NCI-H2227 treated with DMSO at 0.1 percent for 48 hours (cell line): ENCODE measurements at regions not wholly inside any gene's neighbourhood (a gene's known extent, or its start where the extent isn't known, plus 50 kb on each side); places are given as distances from the start of the nearest gene placed in this dataset.

Source experiments
- DNase-seq: peaks from one replicate; lab custom pipeline; 2025; lab: John Stamatoyannopoulos, UW

GRCh38 chr7:131108212-131108940 is 219.3 kb upstream of the MKLN1 start:
- peak; percentile 43 for DNase-seq

GRCh38 chr7:131109011-131109758 is 218.5 kb upstream of the MKLN1 start:
- no peak for DNase-seq

GRCh38 chr7:131109759-131110296 is 217.8 kb upstream of the MKLN1 start:
- peak; percentile 44 for DNase-seq

DNA sequence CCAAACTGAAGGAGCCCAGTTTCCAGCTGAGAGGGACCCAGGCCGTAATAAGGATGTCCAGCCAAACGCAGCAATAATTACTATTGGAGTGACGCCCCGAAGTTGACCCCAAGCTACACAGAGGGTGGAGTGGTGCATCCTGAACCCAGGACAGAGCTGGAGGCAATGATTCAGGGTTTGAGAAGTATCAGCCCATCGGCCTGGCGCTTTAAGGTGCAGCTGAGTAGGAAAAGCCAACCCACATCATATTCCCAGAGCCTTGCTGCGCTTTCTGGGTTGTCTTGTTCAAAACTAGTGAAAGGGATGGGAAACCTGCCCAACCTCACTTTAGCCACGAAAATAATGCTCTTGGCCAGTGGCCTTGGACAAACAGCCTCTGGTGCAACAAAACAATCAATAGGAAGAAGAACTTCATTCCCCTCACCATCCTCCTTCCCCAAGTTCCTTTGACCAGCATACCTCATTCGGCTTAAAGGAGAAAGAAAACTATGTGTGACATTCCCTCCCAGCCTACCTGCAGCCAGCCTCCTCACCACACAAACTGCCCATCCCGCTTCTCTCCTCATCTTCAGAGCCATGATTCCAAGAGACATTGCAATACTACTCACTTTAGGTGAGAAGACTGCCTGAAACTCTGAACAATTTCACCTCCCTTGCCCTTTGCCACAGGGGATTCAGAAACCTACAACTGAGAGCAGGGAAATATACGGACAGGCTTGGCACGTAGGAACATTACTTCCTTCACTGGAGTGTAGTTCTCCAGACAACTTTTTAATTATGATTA is 217.2 kb upstream of the MKLN1 start:
- peak; percentile 44 for DNase-seq

DNA sequence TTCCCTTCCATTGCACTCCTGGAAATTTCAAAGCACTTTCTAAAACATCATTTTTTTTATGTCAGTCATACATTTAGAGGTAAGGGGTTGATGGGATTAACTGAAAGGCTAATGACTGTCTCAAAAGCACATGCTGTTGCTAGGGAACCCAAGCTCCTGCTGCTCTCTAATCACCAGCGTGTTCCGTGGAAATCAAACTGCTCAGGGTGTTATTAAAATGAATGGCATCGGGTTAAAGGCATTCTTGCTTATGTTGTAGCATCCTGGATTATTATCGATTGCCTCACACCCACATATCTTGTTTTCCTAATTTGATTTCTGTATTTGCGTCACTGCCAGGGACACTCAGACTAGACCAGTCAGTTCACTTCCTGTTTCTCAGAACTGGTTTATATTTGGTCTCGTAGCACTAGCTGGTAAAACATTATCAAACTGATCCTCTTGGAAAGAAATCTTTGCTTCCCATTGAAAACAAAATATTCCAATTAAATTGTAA is 216.5 kb upstream of the MKLN1 start:
- peak; percentile 44 for DNase-seq

DNA sequence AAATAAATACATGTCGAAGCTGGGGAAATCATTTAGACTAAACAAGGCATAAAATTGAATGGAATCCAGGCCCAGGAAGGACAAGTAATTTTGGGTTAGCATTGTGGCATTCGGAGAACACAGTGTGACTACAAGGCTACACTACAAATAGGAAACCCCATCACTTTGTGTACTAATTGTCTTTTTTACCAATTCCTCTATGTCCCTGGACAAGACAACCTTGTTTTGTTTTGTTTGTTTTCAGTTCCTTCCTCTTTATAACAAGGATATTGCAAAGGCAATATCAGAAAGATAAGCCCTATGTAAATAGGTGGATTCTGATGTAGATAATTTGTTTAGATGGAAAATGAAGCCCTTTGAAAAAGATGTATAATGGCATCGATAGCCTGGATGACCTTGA is 215.9 kb upstream of the MKLN1 start:
- DNase-seq = no peak

DNA sequence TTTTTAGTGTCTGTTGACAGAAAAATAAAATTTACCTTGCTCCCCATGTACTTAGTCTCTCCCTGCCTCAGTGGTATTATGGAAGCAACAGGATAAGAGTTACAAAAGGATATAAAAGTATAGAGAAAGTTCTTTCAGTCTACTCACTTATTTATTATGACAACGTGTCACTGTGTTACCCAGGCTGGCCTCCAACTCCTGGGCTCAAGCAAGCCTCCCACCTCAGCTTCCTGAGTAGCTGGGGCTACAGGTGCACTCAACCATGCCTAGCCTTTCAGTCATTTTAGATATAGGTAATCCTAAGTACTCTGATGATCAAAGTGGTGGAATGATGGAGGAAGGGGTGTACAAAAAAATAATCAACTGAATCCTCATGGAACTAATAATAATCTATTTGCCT is 215.2 kb upstream of the MKLN1 start:
- no peak for DNase-seq

DNA sequence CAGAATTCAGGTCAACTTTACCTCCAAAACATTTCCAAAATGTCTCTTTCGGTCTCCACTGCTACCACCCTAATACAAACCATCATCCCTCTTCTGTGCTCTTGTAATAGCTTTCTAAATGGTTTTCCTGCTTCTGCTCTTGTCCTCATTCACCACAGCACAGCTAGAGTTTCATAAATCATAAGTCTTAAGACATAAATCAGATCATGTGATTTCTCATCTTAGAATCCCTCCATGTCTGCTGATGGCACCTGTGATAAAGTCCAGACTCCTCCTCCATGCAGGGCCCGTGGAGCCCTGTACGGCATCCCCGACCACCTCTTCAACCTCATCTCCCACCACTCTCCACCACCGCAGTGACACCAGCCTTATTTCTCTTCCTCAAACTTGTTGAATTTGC is 212.3 kb upstream of the MKLN1 start:
- DNase-seq = no peak

- DNase-seq = no peak
Observed at GRCh38 chr7:131117439-131117838, 210.2 kb upstream of the MKLN1 start.

- DNase-seq = no peak
Observed at GRCh38 chr7:131119381-131119780, 208.3 kb upstream of the MKLN1 start.

DNA sequence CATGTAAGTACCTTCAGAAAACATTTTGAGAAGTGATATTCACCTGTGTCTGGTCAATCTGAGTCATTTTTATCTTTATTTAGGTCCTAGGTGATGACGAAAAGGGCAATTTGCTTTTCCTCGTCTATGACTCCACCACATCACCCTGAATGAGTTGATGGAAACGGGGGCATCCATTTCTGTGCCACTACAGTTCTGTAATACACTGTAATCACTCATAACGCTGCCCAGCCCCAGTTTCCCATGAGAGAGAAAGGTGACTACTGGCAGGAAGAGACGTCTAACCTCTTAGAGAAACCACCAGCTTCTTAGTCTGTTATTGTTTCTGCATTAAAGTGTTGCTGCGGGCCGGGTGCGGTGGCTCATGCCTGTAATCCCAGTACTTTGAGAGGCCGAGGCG is 205.3 kb upstream of the MKLN1 start:
- no peak for DNase-seq

GRCh38 chr7:131124001-131124629 is 203.6 kb upstream of the MKLN1 start:
- no peak for DNase-seq

GRCh38 chr7:131124867-131125266 is 202.8 kb upstream of the MKLN1 start:
- no peak for DNase-seq

DNA sequence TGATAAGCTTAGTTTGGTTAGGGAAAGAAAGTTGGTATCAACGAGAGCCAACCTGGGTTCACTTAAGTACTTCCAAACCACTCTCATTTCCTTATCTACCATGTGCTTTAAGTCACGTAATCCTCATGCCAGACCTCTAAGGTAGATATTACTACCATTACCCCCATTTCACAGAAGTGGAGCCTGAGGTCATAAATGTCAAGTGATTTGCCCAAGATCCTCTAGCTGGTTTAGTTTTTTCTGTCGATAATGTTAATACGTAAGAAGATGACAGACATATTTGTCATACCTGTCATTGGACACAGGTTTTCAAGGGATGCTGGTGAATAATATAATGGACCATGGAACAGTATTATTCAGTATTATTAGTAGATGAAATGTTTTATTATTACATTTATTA is 197.4 kb upstream of the MKLN1 start:
- no peak for DNase-seq

GRCh38 chr7:131131012-131131745 is 196.5 kb upstream of the MKLN1 start:
- no peak for DNase-seq

DNA sequence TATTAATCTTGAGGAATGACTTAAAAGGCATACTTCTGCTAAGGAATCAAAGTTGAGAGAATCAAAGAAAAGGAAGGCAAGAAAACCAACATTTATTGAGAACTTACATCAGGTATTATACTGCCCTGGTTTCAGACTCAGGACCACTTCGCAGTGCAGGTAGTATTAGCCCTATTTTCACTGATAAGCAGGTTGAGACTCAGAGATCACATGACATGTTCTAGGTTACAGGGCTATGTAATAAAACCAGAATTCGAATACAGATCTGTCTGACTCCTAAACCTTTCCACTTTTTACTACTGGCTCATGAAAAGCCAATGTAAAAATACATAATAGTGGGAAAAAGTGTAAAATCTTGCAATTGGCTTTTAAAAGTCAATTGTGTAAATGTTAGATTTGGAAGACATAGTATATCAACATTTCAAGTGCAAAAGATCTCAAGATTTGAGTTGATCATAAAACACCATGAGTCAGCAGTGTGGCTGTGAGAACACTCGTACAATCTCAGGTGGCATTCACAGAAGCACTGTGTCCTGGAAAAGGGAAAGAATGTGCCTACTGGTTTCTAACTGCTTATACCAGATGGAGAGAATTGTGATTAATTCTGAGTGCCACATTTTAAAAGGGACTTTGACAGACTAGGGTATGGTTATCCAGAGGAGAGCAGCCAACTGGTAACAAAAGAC is 195.8 kb upstream of the MKLN1 start:
- no peak for DNase-seq

DNA sequence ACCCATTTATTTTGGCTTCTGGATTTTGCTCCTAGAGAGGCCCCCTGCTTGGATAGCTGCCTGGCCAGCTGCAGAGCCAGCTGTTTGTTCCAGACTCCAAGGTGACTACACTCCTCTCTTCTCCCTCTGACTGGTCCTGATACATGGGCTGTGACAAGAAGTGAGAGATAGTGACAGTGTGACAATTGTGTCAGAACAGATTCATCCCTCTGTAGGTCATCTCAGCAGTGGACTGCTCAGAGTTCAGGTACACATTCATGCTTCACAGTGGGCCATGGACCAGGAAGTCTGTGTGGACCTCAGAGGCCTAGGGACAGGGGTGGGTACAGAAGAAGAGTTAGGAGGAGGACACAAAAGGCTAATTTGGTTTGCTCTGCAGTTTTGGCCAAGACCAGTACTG is 188.2 kb upstream of the MKLN1 start:
- DNase-seq = no peak

DNA sequence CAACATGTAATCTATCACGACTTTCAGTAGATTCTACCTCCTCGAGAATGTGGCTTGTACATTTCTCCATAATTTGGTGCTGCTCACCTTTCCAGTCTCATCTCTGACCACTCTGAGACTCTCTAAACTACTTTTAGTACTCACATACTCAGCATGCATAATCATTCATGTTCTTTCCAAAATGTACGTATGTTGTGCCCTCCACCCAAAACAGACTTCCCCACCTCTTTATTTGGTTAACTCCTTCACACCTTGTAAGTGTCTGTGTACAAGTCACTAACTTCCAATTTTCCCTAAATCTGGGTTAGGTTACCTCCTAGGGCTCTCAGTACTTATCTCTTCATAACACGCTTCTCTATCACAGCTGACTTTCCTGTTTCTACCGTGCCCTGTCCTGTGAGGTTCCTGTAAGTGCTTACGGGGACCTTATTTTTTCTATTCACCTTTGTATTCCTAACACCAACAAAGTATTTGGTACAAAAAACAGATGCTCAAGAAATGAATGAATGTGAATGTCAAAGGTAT is 186.2 kb upstream of the MKLN1 start:
- no peak for DNase-seq

GRCh38 chr7:131143869-131144268 is 183.8 kb upstream of the MKLN1 start:
- no peak for DNase-seq

- DNase-seq = no peak
Observed at GRCh38 chr7:131145026-131145425, 182.7 kb upstream of the MKLN1 start.
